Sigmoid colon (tissue), 4 donors: ENCODE measurements at regions not wholly inside any gene's neighbourhood (a gene's known extent, or its start where the extent isn't known, plus 50 kb on each side); places are given as distances from the start of the nearest gene placed in this dataset.

Experiments
- EP300 ChIP-seq, 4 donors: sonication (generic); formaldehyde crosslinking; IDR thresholded peaks; one replicate each; pipeline ENCODE4 v1.6.1; 2017; ENCODE audit warnings: antibody characterized with exemption in 4 of 4
- POLR2A ChIP-seq, 2 donors: fragments of 450-650 bp; IDR thresholded peaks; one replicate each; pipeline ENCODE4 v1.6.1; 2016; ENCODE audit warnings: antibody characterized with exemption in 2 of 2, mild to moderate bottlenecking in 2 of 2, moderate library complexity in 2 of 2
- POLR2AphosphoS5 ChIP-seq, 4 donors: sonication (generic); formaldehyde crosslinking; IDR thresholded peaks; one replicate each; pipeline ENCODE4 v1.6.1; 2017; ENCODE audit warnings: antibody characterized with exemption in 4 of 4
- TF ChIP-seq, protein P1 (sequence below), 4 experiments: fragments of 450-650 bp in 3 of 4; fragments of 200-600 bp in 1 of 4; IDR thresholded peaks; one replicate each; pipeline ENCODE4 v1.5.1; 2016 to 2019; ENCODE audit warnings: antibody characterized with exemption in 4 of 4, mild to moderate bottlenecking in 3 of 4, moderate library complexity in 2 of 4

DNA sequence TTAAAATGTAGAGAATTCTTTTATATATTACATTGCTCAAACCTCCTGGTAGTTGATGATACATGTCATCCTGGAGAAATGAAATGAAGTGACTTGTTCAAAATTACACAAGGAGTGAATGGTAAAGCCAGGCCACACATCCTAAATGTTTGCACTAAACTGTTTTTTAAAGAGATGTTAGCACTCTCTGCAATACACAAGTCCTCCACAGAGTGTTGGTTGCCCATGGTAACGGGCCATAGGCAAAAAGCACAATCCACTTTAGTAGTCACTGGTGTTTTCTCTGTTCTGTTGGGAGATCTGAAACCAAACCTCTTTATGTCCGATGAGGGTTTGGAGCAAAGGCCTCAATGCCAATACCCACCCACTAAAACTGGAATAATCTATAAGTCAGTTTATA lies 907.4 kb downstream of the NTRK3 start:
- TF ChIP-seq, protein P1, sequence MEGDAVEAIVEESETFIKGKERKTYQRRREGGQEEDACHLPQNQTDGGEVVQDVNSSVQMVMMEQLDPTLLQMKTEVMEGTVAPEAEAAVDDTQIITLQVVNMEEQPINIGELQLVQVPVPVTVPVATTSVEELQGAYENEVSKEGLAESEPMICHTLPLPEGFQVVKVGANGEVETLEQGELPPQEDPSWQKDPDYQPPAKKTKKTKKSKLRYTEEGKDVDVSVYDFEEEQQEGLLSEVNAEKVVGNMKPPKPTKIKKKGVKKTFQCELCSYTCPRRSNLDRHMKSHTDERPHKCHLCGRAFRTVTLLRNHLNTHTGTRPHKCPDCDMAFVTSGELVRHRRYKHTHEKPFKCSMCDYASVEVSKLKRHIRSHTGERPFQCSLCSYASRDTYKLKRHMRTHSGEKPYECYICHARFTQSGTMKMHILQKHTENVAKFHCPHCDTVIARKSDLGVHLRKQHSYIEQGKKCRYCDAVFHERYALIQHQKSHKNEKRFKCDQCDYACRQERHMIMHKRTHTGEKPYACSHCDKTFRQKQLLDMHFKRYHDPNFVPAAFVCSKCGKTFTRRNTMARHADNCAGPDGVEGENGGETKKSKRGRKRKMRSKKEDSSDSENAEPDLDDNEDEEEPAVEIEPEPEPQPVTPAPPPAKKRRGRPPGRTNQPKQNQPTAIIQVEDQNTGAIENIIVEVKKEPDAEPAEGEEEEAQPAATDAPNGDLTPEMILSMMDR (IDR thresholded peaks at IDR 0.05), result no peak
- no peak for TF ChIP-seq POLR2A (IDR thresholded peaks at IDR 0.05)
- TF ChIP-seq POLR2AphosphoS5 (IDR thresholded peaks at IDR 0.05), result no peak
- TF ChIP-seq EP300 (IDR thresholded peaks at IDR 0.05), result no peak
